Activated B cell treated with CpG ODN at 0.5 μM for 24 hours (primary cell): ENCODE measurements at regions not wholly inside any gene's neighbourhood (a gene's known extent, or its start where the extent isn't known, plus 50 kb on each side); places are given as distances from the start of the nearest gene placed in this dataset.

Source experiments
- ATAC-seq: fragments of 200-7000 bp; cut with Tn5 transposase; one replicate; pipeline ENCODE4 v1.10.0; 2021; ENCODE audit warnings: low read depth, mild to moderate bottlenecking, moderate library complexity
- CTCF ChIA-PET: fragments of 350-600 bp; sonication (Branson Sonifier 250); formaldehyde crosslinking; loops from one replicate; lab custom pipeline; 2021; ENCODE audit warnings: antibody characterized with exemption; lab: Charles Lee
- POLR2A ChIA-PET: fragments of 350-600 bp; sonication (Branson Sonifier 250); formaldehyde crosslinking; loops from one replicate; lab custom pipeline; 2021; ENCODE audit warnings: antibody characterized with exemption; lab: Charles Lee
- DNase-seq: peaks from one replicate; pipeline ENCODE4 v3.0.0; 2022
- H3K27ac Mint-ChIP-seq: one replicate; pipeline ENCODE4 v1.8.0; 2020; ENCODE audit warnings: mixed read lengths
- H3K27me3 Mint-ChIP-seq: one replicate; pipeline ENCODE4 v1.8.0; 2021; ENCODE audit warnings: mixed read lengths
- H3K36me3 Mint-ChIP-seq: one replicate; pipeline ENCODE4 v1.8.0; 2021; ENCODE audit warnings: low read depth, mixed read lengths
- H3K4me1 Mint-ChIP-seq: one replicate; pipeline ENCODE4 v1.8.0; 2021; ENCODE audit warnings: mixed read lengths
- H3K4me3 Mint-ChIP-seq: one replicate; pipeline ENCODE4 v1.8.0; 2020; ENCODE audit warnings: mild to moderate bottlenecking, mixed read lengths
- H3K9me3 Mint-ChIP-seq: one replicate; pipeline ENCODE4 v1.8.0; 2020; ENCODE audit warnings: mixed read lengths
- CTCF ChIP-seq: fragments of 200-600 bp; IDR thresholded peaks from one replicate; pipeline ENCODE4 v1.8.0; 2022; ENCODE audit warnings: antibody characterized with exemption, mild to moderate bottlenecking
- intact Hi-C: fragments of 100-400 bp; cut with micrococcal nuclease; formaldehyde crosslinking; loops from one replicate; pipeline ENCODE4 v1.15.1; 2024

DNA sequence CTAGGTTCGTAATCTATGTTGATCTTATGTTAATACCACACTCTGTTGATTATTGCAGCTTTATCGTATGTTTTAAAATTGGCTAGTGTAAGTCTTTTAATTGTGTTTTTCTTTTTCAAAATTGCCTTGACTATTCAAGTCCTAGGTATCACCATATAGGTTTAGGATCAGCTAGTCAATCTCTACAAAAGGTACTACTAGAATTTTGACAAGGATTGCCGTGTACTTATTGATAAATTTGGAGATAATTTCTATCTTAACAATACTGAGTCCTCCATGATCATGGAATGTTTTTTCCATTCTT lies 117.9 kb upstream of the PRSS3 start:
- ATAC-seq (no peak), DNase-seq (no peak)
- Mint-ChIP-seq H3K27ac (no peak overlapping the region), H3K36me3 (peaks cover 3% of the 10 kb centered on the region), H3K27me3 (peaks cover 56% of the 10 kb centered on the region), H3K4me3 (peak overlapping the region; percentile 86), H3K9me3 (no peaks in the 10 kb centered on the region), H3K4me1 (peaks cover 7% of the 10 kb centered on the region)
- POLR2A ChIA-PET: no interaction called here
- CTCF ChIA-PET: interaction anchor here (1.3 kb wide), 1 partner anchor 39 kb away, joined by 3 read pairs; no protein-coding TSS in a partner anchor
- TF ChIP-seq CTCF: no peak
- intact Hi-C loops: loop anchor here (5.0 kb wide), 1 partner anchor 45 kb away; no protein-coding TSS in a partner anchor

DNA sequence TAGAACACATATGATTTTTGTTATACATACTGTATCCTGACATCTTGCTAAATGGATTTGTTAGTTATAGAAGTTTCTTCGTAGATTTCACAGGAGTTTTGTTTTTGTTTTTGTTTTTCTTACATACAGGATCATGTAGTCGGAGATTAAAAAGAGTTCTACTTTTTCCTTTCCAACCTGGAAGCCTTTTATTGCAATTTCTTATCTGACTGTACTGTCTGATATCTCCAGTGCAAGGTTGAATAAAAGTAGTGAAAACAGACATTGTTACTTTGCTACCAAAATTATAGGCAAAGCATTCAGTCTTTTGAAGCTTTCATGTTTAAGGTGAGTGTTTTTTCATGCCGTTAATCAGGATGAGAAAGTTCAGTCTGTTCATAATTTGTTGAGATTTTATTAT lies 117.4 kb upstream of the PRSS3 start:
- no peaks in the 10 kb centered on the region for H3K9me3 Mint-ChIP-seq
- ATAC-seq (no peak), DNase-seq (no peak)
- ChIA-PET CTCF (interaction anchor here (1.3 kb wide), 1 partner anchor 40 kb away, joined by 3 read pairs; no protein-coding TSS in a partner anchor), POLR2A (no interaction called here)
- intact Hi-C loops: loop anchor here (5.0 kb wide), 1 partner anchor 44 kb away; no protein-coding TSS in a partner anchor
- no peak overlapping the region for H3K4me3 Mint-ChIP-seq
- peaks cover 7% of the 10 kb centered on the region for H3K4me1 Mint-ChIP-seq
- TF ChIP-seq CTCF: no peak
- H3K36me3 Mint-ChIP-seq: peaks cover 3% of the 10 kb centered on the region
- H3K27ac Mint-ChIP-seq: no peak overlapping the region
- peaks cover 57% of the 10 kb centered on the region for H3K27me3 Mint-ChIP-seq

GRCh38 chr9:33682551-33682950 lies 112.8 kb upstream of the PRSS3 start:
- Mint-ChIP-seq H3K4me1 (no peaks in the 10 kb centered on the region), H3K9me3 (no peaks in the 10 kb centered on the region), H3K36me3 (no peaks in the 10 kb centered on the region), H3K27ac (no peak overlapping the region), H3K4me3 (no peak overlapping the region), H3K27me3 (peaks cover 60% of the 10 kb centered on the region)
- ATAC-seq (no peak), DNase-seq (no peak)
- ChIA-PET POLR2A (no interaction called here), CTCF (no interaction called here)
- intact Hi-C loops: no loop called here
- TF ChIP-seq CTCF: no peak

GRCh38 chr9:33684831-33685230 lies 110.5 kb upstream of the PRSS3 start:
- intact Hi-C loops: no loop called here
- no peaks in the 10 kb centered on the region for H3K4me1 Mint-ChIP-seq
- no peak overlapping the region for H3K27ac Mint-ChIP-seq

GRCh38 chr9:33686942-33687341 lies 108.4 kb upstream of the PRSS3 start:
- POLR2A ChIA-PET: no interaction called here
- CTCF ChIA-PET: no interaction called here
- intact Hi-C loops: no loop called here
- peaks cover 43% of the 10 kb centered on the region for H3K27me3 Mint-ChIP-seq
- no peak for DNase-seq
- H3K36me3 Mint-ChIP-seq: no peaks in the 10 kb centered on the region
- ATAC-seq: no peak
- H3K4me1 Mint-ChIP-seq: no peaks in the 10 kb centered on the region
- no peaks in the 10 kb centered on the region for H3K9me3 Mint-ChIP-seq
- no peak overlapping the region for H3K27ac Mint-ChIP-seq
- no peak for TF ChIP-seq CTCF
- no peak overlapping the region for H3K4me3 Mint-ChIP-seq

More at GRCh38 chr9:33684831-33685230, 110.5 kb upstream of the PRSS3 start:
- no peak for ATAC-seq
- H3K27me3 Mint-ChIP-seq: peaks cover 55% of the 10 kb centered on the region
- H3K4me3 Mint-ChIP-seq: no peak overlapping the region
- POLR2A ChIA-PET: no interaction called here
- CTCF ChIA-PET: no interaction called here
- no peak for DNase-seq
- H3K9me3 Mint-ChIP-seq: no peaks in the 10 kb centered on the region
- no peak for TF ChIP-seq CTCF
- H3K36me3 Mint-ChIP-seq: no peaks in the 10 kb centered on the region
